MCF 10A (cell line): ENCODE measurements at regions not wholly inside any gene's neighbourhood (a gene's known extent, or its start where the extent isn't known, plus 50 kb on each side); places are given as distances from the start of the nearest gene placed in this dataset.

Experiments used
- BruUV-seq: library from RNA; stranded (reverse); fragments of 400-500 nt; replicated peaks from 2 replicates; lab custom pipeline; 2021; lab: Mats Ljungman, UMichigan
- CTCF ChIA-PET: fragments of 300-600 bp; sonication (Branson Sonifier 250); formaldehyde crosslinking; extraction: SDS; loops from one replicate; lab custom pipeline; 2021; ENCODE audit warnings: antibody characterized with exemption, inconsistent platforms; lab: Yijun Ruan, JAX
- POLR2A ChIA-PET: fragments of 300-600, 350-650 bp; sonication (Branson Sonifier 250); formaldehyde crosslinking; extraction: SDS; loops from one replicate; lab custom pipeline; 2020; ENCODE audit warnings: antibody characterized with exemption, inconsistent platforms; lab: Yijun Ruan, JAX
- DNase-seq: peaks from one replicate; pipeline ENCODE4 v3.0.0-alpha.2; 2018; ENCODE audit not compliant: unreplicated experiment
- H3K27ac Mint-ChIP-seq: one replicate; pipeline ENCODE4 v1.8.0; 2022; ENCODE audit warnings: mild to moderate bottlenecking, low read depth, mixed read lengths; ENCODE audit not compliant: unreplicated experiment
- H3K27me3 Mint-ChIP-seq: one replicate; pipeline ENCODE4 v1.8.0; 2022; ENCODE audit warnings: mixed read lengths; ENCODE audit not compliant: insufficient read depth, unreplicated experiment
- H3K36me3 Mint-ChIP-seq: one replicate; pipeline ENCODE4 v1.8.0; 2022; ENCODE audit warnings: mild to moderate bottlenecking, moderate library complexity, mixed read lengths; ENCODE audit not compliant: insufficient read depth, unreplicated experiment
- H3K4me1 Mint-ChIP-seq: one replicate; pipeline ENCODE4 v1.8.0; 2022; ENCODE audit warnings: mixed read lengths; ENCODE audit not compliant: insufficient read depth, unreplicated experiment
- H3K4me3 Mint-ChIP-seq: one replicate; pipeline ENCODE4 v1.8.0; 2022; ENCODE audit warnings: mild to moderate bottlenecking, moderate library complexity, mixed read lengths; ENCODE audit not compliant: unreplicated experiment
- H3K9me3 Mint-ChIP-seq: one replicate; pipeline ENCODE4 v1.8.0; 2022; ENCODE audit warnings: mixed read lengths; ENCODE audit not compliant: unreplicated experiment
- CTCF ChIP-seq: fragments of 200-600 bp; IDR thresholded peaks from one replicate; pipeline ENCODE4 v1.8.0; 2022; ENCODE audit warnings: antibody characterized with exemption, mild to moderate bottlenecking; ENCODE audit not compliant: unreplicated experiment
- intact Hi-C: fragments of 100-400 bp; cut with micrococcal nuclease; formaldehyde crosslinking; loops from 2 replicates; pipeline ENCODE4 v1.14.1; 2022

DNA sequence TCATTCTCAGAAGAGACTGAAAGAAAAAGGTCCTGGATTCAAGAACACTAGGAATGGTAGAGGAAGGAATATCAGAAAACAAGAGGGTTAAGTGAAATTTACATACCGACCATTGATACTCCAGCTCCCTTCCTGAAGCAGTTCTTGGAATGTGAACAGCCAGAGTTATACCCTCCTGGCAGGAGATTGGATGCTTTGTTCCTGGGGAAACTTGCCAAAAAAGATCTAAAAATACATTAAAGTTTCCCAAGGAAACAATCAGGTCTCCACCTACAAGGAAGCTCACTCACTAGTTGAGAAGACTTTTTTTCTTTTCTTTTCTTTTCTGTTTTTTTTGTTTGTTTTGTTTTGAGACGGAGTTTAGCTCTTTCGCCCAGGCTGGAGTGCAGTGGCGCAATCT, 91.1 kb downstream of the HLX start:
- no peaks in the 10 kb centered on the region for H3K9me3 Mint-ChIP-seq
- intact Hi-C loops, result no loop called here
- BruUV-seq, result no TSS peak
- ChIA-PET POLR2A (interaction anchor here (0.7 to 1.2 kb wide), 2 partner anchors 15 to 65 kb away, joined by 3 read pairs; no protein-coding TSS in a partner anchor), CTCF (interaction anchor here (0.6 to 1.2 kb wide), 3 partner anchors 95 to 1296 kb away, joined by 3 to 7 read pairs (median 3); no protein-coding TSS in a partner anchor)
- DNase-seq, result peak; percentile 23
- H3K27ac Mint-ChIP-seq, result no peak overlapping the region
- no peak for TF ChIP-seq CTCF
- H3K4me1 Mint-ChIP-seq, result no peaks in the 10 kb centered on the region
- no peaks in the 10 kb centered on the region for H3K27me3 Mint-ChIP-seq
- H3K4me3 Mint-ChIP-seq, result no peak overlapping the region
- no peaks in the 10 kb centered on the region for H3K36me3 Mint-ChIP-seq

DNA sequence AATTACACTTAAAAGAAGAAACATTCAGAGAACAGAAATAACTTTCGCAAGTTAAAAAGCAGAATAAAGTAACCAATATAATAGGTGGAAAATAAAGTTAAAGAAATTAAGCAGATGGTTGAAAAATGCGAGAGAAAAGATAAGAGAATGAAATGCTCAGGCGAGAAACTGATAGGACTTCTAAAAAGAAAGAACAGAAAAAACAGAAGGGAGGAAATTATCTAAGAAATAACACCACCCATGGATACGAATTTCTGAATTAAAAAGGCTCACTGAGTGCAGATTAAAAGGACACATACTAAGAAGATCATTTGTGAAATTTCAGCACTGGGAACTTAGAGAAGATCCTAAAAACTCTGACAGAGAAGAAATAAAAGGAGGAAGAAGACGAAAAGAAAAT, 92.0 kb downstream of the HLX start:
- no peaks in the 10 kb centered on the region for H3K27me3 Mint-ChIP-seq
- H3K9me3 Mint-ChIP-seq, result no peaks in the 10 kb centered on the region
- no peak for DNase-seq
- ChIA-PET CTCF (no interaction called here), POLR2A (no interaction called here)
- intact Hi-C loops, result no loop called here
- TF ChIP-seq CTCF, result no peak
- H3K4me3 Mint-ChIP-seq, result no peak overlapping the region
- BruUV-seq, result no TSS peak
- no peaks in the 10 kb centered on the region for H3K36me3 Mint-ChIP-seq
- no peak overlapping the region for H3K27ac Mint-ChIP-seq
- H3K4me1 Mint-ChIP-seq, result no peaks in the 10 kb centered on the region

- POLR2A ChIA-PET, result interaction anchor here (1.5 kb wide), 1 partner anchor 11 kb away, joined by 3 read pairs; no protein-coding TSS in a partner anchor
- intact Hi-C loops, result no loop called here
- H3K4me3 Mint-ChIP-seq, result no peak overlapping the region
Measured at GRCh38 chr1:220974431-220974830, 95.2 kb downstream of the HLX start.

GRCh38 chr1:220976390-220976789, 97.1 kb downstream of the HLX start:
- Mint-ChIP-seq H3K36me3 (no peaks in the 10 kb centered on the region), H3K4me1 (no peaks in the 10 kb centered on the region), H3K27me3 (no peaks in the 10 kb centered on the region), H3K4me3 (no peak overlapping the region), H3K9me3 (no peaks in the 10 kb centered on the region), H3K27ac (no peak overlapping the region)
- BruUV-seq, result no TSS peak
- no peak for TF ChIP-seq CTCF
- intact Hi-C loops, result no loop called here
- CTCF ChIA-PET, result interaction anchor here (0.5 to 1.4 kb wide), 9 partner anchors 10 to 1479 kb away, joined by 3 to 5 read pairs (median 3); no protein-coding TSS in a partner anchor
- POLR2A ChIA-PET, result interaction anchor here (0.9 to 1.0 kb wide), 2 partner anchors 10 to 14 kb away, joined by 3 to 4 read pairs; no protein-coding TSS in a partner anchor
- DNase-seq, result no peak

More at GRCh38 chr1:220974431-220974830, 95.2 kb downstream of the HLX start:
- no TSS peak for BruUV-seq
- Mint-ChIP-seq H3K27ac (no peak overlapping the region), H3K27me3 (no peaks in the 10 kb centered on the region), H3K4me1 (no peaks in the 10 kb centered on the region), H3K9me3 (no peaks in the 10 kb centered on the region), H3K36me3 (no peaks in the 10 kb centered on the region)
- no peak for TF ChIP-seq CTCF
- CTCF ChIA-PET, result interaction anchor here (0.6 kb wide), 1 partner anchor 171 kb away, joined by 4 read pairs; no protein-coding TSS in a partner anchor
- DNase-seq, result no peak
